Mammary epithelial cell (primary cell): ENCODE measurements at regions not wholly inside any gene's neighbourhood (a gene's known extent, or its start where the extent isn't known, plus 50 kb on each side); places are given as distances from the start of the nearest gene placed in this dataset.

Source experiments
- CTCF ChIP-seq, 2 donors: IDR thresholded peaks in 1 of 2; conservative IDR thresholded peaks in 1 of 2; 2 replicates each; pipeline ENCODE4 v1.5.1; 2011 to 2012; ENCODE audit warnings: inconsistent platforms in 2 of 2, low read length in 2 of 2, mild to moderate bottlenecking in 2 of 2, control low read depth in 1 of 2, low read depth in 1 of 2; ENCODE audit not compliant: insufficient read depth in 1 of 2; ENCODE audit errors: extremely low read depth in 1 of 2
- EZH2 ChIP-seq: IDR thresholded peaks from 2 replicates; pipeline ENCODE4 v1.6.1; 2012; ENCODE audit warnings: low read length, inconsistent platforms, borderline replicate concordance

- TF ChIP-seq CTCF (conservative IDR thresholded peaks at IDR 0.05 in 1 of 2, IDR thresholded peaks at IDR 0.05 in 1 of 2; ENCODE audit: extremely low read depth in 1 of 2, insufficient read depth in 1 of 2, low read depth in 1 of 2, low read length in 2 of 2) (no peak), EZH2 (no peak)
Observed at GRCh38 chr6:114690625-114691024, 347.8 kb upstream of the HS3ST5 start.
